Gastrocnemius medialis (tissue), 4 donors: ENCODE measurements at regions not wholly inside any gene's neighbourhood (a gene's known extent, or its start where the extent isn't known, plus 50 kb on each side); places are given as distances from the start of the nearest gene placed in this dataset.

Experiments
- CTCF ChIP-seq, 5 experiments: fragments of 450-650 bp in 3 of 5; fragments of 200-600 bp in 2 of 5; sonication (generic) in 2 of 5; IDR thresholded peaks in 4 of 5; conservative IDR thresholded peaks in 1 of 5; 1 replicate in 4 of 5; 2 replicates in 1 of 5; pipeline ENCODE4 v1.5.1; 2016 to 2019; ENCODE audit warnings: antibody characterized with exemption in 5 of 5, mild to moderate bottlenecking in 3 of 5, moderate library complexity in 3 of 5
- POLR2A ChIP-seq, 2 donors: fragments of 450-650 bp; IDR thresholded peaks; one replicate each; pipeline ENCODE4 v1.6.1; 2017; ENCODE audit warnings: antibody characterized with exemption in 2 of 2, mild to moderate bottlenecking in 2 of 2, moderate library complexity in 2 of 2

DNA sequence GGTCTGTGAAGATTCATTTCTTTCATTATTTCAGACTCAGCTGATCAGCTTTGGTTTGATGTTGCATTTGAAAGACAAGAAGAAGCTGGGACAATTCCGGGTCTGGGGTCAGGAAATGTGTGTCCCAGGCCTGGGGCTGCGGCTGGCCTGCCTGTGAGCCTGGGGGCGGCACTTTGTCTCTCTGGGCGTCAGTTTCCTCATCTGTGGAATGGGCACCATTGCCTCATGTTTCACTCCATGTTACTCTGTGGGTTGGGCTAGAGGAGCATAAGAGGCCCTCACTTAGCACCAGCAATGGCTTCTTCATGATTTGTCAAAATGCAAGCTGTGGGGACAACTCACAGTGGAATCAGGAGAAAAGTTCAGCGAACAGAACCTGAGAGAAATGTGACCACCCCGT is 570.1 kb downstream of the VRK1 start:
- TF ChIP-seq POLR2A (IDR thresholded peaks at IDR 0.05) (no peak), CTCF (IDR thresholded peaks at IDR 0.05 in 4 of 5, conservative IDR thresholded peaks at IDR 0.05 in 1 of 5) (no peak)
